Thyroid gland (tissue), 4 donors: ENCODE measurements at regions not wholly inside any gene's neighbourhood (a gene's known extent, or its start where the extent isn't known, plus 50 kb on each side); places are given as distances from the start of the nearest gene placed in this dataset.

ENCODE experiments used
- POLR2A ChIP-seq, 2 donors: fragments of 450-650 bp; IDR thresholded peaks; one replicate each; pipeline ENCODE4 v1.6.1; 2017; ENCODE audit warnings: antibody characterized with exemption in 2 of 2, mild to moderate bottlenecking in 2 of 2, moderate library complexity in 1 of 2
- TF ChIP-seq, protein P1 (sequence below), 6 experiments: fragments of 200-600 bp in 3 of 6; fragments of 450-650 bp in 3 of 6; sonication (generic) in 3 of 6; IDR thresholded peaks; one replicate each; pipeline ENCODE4 v1.5.1; 2016 to 2019; ENCODE audit warnings: antibody characterized with exemption in 6 of 6, mild to moderate bottlenecking in 2 of 6, inconsistent platforms in 1 of 6, moderate library complexity in 1 of 6

DNA sequence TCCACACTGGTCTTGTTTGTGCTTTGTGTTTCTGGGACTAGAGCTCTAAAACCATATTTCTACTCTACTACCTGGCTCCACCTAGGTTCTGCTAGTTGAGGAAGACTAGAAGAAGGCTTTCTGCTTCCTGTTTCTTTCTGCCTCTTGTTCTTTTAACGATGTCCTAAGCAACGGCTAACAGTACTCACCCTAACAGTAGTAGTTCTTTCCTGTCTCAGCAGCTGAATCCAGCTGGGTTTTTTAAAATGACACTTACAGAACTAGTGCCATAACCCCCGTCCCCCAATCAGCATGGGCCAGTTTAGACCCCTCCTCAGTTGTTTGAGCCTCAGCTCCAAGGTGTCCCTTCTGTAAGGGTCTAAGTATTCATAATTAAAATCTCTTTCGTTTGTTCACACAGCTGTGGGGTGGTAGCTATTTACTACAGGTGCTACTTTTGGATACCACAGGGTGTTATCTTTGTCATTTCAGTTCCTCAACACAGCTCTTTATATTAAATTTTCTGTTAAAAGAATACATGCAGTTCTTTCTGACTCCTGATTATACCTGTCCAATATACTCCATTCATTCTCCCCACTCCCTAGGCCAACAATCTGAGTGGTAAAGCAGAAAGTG, 790.2 kb downstream of the DHX35 start:
- no peak for TF ChIP-seq POLR2A (IDR thresholded peaks at IDR 0.05)
- TF ChIP-seq, protein P1, sequence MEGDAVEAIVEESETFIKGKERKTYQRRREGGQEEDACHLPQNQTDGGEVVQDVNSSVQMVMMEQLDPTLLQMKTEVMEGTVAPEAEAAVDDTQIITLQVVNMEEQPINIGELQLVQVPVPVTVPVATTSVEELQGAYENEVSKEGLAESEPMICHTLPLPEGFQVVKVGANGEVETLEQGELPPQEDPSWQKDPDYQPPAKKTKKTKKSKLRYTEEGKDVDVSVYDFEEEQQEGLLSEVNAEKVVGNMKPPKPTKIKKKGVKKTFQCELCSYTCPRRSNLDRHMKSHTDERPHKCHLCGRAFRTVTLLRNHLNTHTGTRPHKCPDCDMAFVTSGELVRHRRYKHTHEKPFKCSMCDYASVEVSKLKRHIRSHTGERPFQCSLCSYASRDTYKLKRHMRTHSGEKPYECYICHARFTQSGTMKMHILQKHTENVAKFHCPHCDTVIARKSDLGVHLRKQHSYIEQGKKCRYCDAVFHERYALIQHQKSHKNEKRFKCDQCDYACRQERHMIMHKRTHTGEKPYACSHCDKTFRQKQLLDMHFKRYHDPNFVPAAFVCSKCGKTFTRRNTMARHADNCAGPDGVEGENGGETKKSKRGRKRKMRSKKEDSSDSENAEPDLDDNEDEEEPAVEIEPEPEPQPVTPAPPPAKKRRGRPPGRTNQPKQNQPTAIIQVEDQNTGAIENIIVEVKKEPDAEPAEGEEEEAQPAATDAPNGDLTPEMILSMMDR (IDR thresholded peaks at IDR 0.05), result no peak
